ENCODE measurements at regions not wholly inside any gene's neighbourhood (a gene's known extent, or its start where the extent isn't known, plus 50 kb on each side); places are given as distances from the start of the nearest gene placed in this dataset.

DNA sequence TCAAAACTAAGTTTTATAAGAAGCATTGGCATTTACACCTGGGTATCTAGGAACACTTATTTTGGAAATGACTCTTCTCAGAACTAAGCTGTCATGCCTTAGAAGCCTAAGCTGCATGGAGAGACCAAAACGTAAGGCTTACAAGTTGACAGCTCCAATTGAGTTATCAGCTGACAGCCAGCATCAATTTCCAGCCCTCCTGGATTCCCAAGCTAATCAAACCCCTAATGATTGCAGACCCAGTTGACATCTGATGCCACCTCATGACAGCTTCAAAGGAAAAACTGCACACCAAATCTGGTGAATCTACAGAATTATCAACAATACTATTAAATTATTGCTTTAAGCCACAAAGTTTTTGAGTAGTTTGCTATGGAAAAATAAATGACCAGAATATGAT is 187.6 kb upstream of the PRMT6 start:
- TF ChIP-seq, protein P1, sequence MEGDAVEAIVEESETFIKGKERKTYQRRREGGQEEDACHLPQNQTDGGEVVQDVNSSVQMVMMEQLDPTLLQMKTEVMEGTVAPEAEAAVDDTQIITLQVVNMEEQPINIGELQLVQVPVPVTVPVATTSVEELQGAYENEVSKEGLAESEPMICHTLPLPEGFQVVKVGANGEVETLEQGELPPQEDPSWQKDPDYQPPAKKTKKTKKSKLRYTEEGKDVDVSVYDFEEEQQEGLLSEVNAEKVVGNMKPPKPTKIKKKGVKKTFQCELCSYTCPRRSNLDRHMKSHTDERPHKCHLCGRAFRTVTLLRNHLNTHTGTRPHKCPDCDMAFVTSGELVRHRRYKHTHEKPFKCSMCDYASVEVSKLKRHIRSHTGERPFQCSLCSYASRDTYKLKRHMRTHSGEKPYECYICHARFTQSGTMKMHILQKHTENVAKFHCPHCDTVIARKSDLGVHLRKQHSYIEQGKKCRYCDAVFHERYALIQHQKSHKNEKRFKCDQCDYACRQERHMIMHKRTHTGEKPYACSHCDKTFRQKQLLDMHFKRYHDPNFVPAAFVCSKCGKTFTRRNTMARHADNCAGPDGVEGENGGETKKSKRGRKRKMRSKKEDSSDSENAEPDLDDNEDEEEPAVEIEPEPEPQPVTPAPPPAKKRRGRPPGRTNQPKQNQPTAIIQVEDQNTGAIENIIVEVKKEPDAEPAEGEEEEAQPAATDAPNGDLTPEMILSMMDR (IDR thresholded peaks at IDR 0.05; ENCODE audit: low read length) = no peak
- no peak for TF ChIP-seq EZH2phosphoT487 (IDR thresholded peaks at IDR 0.05; ENCODE audit: low read length)

Data from MM.1S (cell line).